Right kidney (tissue), 1 donor: ENCODE measurements at regions not wholly inside any gene's neighbourhood (a gene's known extent, or its start where the extent isn't known, plus 50 kb on each side); places are given as distances from the start of the nearest gene placed in this dataset.

Source experiments
- DNase-seq: peaks from one replicate; pipeline ENCODE4 v3.0.0-alpha.2; 2016

DNA sequence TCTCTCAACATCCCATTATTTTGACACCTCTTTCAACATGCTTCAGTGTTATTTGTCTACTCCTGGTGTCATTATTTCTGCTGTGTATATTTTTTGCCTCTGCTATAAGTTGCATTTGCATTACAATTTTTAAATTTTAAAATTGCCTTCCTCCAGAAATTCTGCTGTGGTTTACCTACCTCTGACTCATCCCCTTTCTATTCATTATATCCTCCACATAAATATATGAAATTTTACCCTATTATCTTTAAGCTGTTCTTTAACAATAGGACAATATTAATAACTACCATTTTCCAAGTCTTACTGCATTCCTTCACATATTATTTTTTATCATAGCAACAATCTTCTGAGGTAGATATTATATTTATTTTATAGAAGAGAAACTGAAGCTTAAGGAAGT lies 178.1 kb upstream of the NRIP1 start:
- no peak for DNase-seq

DNA sequence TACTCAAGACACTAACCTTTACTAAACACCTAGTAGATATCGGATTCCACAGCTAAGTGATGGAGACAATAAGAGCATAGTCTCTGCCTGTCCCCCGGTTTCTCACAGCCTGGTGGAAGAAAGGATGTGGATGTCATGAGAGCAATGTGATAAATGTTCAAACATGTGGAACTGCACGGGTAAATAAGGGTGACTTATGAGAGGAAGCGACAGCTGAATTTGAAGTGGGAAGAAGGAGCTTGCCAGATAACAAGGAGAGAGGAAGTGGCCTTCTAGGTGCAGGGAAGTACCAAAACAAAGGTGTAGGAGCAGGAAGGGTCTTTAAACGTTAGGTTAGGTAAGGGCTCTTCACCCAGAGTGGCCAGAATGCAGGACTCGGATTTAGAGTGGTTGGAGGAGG lies 178.6 kb upstream of the NRIP1 start:
- no peak for DNase-seq

DNA sequence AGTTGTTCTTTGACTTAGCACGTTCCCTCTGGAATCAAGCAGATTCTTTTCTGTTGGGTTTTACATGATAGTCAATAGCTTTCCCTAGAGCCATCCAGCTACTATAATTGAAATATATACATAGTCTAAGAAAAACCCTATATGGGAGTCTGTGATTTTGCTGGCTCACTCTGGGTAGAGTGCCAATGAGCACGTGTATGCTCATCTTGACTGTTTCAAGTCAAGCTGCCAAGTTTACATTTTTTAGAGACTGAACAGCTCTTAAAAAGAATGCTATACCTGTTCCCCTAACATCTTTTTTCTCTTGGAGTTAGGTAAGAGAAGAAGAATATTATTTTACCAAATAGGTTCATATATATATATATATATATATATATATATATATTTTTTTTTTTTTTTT lies 182.8 kb upstream of the NRIP1 start:
- no peak for DNase-seq

DNA sequence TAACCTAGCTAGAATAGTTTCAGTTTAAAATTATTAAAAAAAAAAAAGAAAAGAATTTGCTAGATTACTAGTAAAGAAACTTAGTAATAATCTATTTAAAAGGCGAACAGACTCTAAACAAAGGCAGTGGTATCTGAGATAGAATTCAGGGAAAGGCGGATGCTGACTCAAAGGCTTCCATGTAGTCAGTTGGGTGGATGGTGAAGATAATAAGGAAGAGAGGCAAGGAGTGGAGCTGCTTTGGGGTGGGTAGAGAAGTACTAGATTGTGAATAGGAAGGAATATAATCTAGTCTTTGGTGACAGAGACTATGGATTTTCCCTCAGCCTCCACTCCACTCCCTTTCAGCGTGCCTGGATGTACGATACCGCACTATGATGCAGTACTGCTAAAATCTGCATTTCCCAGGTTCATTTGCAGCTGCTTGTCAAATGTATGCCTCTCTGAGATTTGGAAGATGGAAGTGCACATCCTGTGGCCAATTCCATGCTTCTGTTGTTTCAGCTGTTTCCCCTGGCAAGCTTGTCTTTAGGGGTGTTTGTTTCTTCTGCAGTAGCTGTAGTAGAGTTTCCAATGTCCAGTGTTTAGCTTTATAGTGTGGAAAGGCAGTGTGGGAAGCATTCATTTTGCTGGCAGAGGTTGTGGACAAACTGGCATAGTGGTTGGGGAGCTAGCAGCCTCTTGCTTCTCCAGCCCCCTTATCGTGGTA lies 184.6 kb upstream of the NRIP1 start:
- DNase-seq, result no peak

DNA sequence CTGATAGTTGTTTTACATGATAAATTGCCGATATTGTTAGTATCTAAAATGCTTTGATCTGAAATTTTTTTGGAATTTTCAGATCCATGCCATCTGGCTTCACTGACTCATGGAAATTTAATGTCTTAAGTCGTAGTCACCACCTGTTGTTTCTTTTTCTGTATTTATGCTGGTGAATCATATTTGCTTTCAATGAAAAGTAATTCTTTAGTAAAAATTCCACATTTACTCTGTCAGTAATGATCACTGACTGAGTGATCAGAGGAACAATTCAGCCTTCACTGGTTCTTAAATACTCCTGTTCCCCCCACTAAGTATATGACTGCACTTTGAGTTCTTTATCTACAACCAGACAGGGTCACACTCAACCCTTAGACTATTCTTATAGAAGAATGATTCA lies 185.6 kb upstream of the NRIP1 start:
- DNase-seq, result no peak

DNA sequence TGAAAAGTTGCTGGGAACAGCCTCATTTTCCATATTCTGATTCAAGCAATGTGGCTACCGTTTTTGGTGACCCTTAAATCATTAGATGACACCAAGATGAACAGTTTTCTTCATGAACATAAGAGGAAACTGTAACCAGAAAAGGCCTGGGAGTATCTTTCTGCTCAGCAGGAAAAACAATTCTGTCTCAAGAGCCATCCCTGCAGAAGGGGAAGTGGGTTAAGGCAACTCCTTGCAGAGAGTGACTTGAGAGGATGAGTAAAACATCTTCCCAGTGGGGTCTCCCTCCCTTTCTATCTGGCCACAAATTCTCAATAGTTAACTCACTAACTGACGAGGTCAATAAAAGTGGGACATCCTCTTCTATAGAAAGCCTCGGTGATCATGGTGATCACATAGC lies 187.6 kb upstream of the NRIP1 start:
- DNase-seq, result no peak

DNA sequence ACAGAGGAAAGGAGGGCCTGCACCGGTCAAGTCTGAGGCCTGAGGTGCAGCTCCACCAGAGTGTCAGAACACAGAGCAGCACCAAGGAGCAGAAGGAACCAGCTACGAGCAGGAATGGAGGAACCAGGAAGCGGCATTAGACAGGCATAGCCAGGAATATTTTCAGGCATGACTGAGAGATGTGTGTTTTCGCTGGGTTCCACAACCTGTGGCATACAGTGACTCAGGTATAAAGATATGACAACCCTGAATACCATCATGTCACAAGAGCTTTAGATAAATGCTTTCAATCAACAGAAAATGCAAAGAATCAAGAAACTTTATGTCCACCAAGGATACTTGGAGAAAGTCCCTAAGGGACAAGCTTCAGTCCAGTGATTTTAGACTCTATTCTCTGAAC lies 189.3 kb upstream of the NRIP1 start:
- no peak for DNase-seq

DNA sequence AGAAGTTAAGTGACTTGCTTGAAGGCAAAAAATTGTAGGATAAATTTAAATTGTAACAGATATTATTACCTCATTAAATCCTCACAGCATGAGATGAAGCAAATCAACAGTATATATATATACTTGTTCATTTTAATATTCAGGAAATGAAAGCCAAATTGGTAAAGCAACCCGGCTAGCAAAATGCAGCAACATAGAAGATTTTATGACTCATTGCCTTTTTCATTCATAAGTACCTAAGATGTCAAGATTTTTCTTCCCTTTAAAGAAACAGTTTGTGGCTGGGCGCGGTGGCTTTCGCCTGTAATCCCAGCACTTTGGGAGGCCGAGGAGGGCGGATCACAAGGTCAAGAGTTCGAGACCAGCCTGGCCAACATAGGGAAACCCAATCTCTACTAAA lies 190.5 kb upstream of the NRIP1 start:
- no peak for DNase-seq

DNA sequence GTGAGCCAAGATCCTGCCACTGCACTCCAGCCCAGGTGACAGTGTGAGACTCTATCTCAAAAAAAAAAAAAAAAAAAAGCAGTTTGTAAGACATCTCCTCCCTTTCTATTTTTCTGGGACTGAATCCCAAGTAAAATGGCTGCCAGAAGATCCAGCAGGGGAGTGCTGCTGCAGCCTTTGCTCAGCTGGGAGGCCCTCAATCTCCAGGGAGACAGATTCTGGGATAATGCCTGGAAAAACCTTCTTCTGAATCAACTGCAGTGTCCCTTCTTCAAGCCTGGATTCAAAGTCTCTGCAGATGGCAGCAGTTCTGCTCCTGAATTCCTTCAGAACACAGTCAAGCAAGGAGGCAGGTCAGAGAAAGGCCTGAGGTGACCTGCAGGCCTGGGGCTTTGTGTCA lies 191.0 kb upstream of the NRIP1 start:
- no peak for DNase-seq

DNA sequence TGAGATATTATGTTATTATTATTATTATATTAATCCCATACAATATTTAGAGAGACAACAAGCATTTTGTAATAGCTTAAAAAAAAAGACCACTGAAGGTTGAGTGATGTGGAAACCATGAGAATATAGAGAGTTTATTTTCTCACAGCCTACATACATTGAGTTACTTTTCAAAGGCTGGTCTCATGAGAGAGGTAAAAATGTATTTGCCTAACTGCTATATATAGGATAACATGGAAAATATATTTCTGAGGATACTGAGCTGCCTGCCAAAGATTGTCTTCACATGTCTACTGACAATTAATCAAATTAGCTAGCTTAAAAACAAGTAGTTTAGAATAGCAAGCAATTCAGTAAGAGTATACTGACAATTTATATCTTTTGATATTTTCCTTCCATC lies 192.2 kb upstream of the NRIP1 start:
- DNase-seq, result no peak

DNA sequence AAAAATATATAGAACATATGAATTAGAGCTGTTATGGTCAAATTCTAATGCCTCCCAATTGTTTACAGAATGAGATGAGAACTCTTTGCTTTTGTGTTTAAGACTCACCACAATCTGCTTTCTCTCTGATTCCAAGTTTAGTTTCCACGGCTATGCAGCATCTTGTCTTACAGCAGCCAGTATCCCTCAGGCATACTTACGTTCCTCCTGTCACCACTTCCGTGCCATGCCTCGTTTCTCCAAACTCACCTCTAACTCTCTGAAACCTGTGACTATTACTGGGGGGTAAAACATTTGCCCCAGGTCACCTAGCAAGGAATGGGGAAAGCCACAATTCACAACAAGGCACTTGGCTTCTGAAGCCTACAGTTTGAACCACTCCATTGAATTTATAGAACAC lies 192.8 kb upstream of the NRIP1 start:
- DNase-seq, result no peak

DNA sequence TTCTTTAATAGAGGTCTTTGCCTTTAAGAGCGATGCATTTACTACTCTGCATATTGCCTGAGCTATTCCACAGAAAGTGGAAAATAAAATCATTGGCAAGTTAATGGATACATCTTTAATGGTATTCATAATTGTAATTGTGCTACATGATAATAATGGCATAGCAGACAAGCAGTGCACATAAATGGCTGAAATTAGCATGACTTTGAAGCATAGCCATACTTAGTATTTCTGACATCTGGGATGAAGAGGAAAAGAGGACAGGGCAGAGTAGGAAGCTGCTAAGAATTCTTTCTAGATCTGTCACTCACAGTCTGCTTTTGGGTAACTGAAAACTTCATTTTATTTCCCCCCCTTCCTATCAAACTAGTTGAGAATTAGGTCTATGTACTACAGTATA lies 195.0 kb upstream of the NRIP1 start:
- DNase-seq, result no peak

DNA sequence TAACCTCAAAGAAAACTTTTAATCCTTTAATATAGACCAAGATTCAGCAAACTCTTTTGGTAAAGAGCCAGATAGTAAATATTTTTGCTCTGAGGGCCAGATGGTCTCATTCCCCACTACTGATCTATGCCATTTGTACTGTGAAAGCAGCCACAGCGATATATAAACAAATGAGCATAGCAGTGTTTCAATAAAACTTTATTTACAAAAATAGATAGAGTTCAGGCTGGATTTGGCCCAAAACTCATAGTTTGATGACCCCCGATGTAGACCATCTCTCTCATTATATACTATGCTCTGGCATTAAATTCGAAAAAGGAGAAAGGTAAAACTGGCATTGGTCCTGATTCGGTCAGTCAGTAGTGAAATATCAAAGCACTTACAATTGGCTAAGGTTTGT lies 195.8 kb upstream of the NRIP1 start:
- DNase-seq, result no peak

DNA sequence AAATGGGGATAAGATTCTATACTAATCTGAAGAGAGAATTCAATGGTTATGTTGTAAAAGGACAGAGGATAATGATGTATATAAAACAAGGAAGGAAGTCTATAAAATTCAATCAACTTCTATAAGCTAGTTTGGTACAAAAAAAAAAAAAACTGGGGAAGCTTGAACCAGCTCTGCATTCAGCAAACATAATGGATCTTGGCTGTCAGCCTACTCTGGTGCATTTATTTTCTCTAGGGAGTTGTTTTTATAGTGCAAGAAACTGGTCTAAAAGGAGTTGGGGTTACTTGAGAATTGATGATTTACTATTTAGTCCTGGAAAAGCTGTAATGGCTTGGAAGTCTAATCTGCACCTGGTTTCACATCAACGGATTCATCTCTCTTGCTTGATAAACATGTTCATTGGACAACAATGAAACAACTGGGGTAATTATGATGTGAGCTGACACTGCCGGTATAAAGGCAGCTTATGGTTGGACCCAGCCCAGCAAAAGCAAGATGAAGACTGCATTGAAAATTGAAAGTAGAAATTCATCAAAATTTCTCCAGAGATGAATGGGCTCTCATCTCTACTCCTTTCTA lies 199.4 kb upstream of the NRIP1 start:
- DNase-seq, result no peak

DNA sequence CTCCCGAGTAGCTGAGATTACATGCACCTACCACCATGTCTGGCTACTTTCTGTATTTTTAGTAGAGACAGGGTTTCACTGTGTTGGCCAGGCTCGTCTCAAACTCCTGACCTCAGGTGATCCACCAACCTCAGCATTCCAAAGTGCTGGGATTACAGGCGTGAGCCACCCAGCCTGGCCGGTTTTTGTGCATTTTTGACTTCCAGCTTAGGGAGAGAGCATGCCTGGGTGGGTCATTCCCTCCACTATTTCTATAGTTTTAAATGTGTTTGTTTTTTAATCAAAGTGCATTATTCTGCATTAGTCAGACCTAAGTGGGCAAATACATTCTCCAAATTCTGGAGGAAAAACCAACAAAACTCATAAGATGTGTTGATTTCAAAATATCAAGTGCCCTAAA lies 207.4 kb upstream of the NRIP1 start:
- DNase-seq, result no peak

DNA sequence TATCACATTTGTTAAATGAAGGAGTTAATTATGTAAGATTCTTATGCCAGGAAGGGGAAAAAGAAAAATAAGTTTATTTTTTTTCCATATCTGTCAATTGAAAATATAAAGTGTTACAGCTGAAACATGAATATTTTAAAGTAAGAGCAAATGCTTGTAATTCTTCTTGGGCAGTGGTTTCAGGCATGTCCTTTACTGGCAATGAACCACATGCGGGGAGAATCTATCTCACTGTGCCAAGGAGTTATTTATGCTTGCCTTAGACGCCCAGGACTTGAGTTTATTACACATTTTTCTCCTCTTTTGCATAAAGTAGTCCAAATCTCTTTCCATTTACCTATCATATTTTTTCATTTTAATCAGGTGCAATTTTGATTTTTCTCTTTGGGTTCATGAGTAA lies 207.8 kb upstream of the NRIP1 start:
- DNase-seq, result no peak

DNA sequence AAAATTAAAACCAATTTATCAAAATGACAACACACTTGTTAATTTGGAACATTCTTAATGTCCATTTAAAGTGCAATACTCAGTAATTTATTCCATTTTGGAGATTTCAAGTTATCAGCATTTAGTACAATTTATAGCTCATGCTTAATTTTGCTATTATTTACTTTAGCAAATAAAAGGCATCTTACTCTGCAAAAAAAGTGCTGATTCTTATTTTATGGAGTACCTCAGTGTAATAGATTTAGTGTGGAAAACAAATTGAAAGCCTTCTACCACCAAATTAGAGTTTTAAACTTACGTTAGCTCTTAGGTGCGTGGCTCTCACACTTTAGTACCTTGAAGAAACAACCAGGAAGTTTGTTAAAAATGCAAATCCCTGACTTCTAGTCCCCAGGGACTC lies 208.4 kb upstream of the NRIP1 start:
- DNase-seq, result no peak

DNA sequence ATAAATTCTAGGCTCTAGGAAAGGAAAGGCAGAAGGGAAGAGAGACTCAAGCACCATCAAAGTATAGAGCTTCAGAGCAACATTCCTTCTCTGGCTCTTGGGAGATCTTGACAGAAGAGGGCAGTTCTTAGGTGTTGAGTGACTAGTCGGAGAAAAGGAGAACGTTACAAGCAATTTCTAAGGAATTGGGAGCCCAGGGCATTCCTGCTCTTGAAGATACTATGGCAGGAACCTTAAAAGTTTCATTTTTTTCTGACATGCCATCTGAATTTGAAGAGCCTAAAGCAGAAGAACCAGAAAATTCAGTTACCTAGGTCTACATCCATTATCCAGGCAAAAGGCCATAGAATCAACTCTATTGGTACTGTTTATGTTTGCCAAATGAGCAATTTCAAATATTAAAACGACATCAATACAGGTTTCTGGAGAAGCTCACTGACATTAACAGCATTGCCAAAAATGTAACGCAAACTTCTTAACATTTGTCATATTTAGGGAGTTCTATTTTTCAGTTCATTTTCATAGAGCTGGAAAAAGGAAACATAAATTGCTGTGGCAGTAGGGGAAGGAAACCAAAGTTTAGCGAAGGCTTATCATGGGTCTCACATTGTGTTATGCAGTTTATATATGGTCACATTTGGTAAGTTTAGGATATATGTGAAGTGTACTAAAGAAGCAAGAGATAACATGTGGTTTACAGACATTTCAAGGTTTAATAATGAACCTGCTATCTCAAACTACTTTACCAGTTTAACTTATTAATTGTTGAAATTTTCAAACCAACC lies 210.1 kb upstream of the NRIP1 start:
- DNase-seq, result no peak

DNA sequence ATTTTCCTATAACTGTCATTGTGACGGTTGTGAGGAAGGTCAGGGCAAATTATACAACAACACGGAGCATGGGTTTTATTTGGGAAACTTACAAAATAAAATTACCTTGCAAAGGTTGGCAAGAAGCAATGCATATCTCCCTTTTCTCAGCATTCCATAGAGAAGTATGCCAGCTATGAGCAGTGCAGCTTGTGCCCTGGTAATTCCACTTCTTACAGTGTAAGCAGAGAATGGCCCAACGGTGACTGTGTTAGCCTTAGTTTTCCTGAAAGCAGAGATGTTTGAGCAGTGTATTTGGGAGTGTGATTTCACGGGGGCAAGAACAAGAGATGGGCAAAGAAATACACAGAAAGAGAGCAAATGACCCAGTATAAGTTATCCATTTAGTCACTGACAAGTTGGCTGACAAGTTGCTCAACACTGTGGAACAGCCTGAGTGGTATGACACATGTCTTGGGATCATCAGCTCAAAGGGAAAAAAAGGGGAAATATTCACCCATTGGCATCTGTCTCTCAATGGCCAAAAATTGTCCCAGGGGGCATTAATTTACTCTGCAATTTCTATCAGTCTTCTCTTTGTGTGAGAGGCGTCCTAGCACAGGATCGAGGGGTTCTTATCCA lies 210.9 kb upstream of the NRIP1 start:
- DNase-seq, result no peak

DNA sequence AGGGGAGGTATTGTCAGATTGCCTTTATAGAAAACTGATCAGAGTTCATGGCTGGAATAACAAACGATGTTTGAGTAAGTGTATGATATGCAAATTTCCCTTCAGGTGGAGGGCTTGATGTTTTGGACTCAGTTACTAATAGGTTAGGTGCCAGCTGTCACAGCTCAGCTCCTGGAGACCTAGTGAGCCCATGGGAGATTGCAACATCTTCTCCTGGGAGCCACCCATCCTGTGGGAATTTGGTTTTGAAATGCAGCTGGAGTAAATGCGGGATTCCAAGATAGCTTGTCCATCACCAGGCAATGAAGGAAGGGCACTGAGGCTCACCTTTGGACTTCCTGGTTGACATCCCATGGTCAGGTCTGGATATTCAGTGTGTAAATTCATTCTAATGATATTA lies 211.4 kb upstream of the NRIP1 start:
- no peak for DNase-seq

DNA sequence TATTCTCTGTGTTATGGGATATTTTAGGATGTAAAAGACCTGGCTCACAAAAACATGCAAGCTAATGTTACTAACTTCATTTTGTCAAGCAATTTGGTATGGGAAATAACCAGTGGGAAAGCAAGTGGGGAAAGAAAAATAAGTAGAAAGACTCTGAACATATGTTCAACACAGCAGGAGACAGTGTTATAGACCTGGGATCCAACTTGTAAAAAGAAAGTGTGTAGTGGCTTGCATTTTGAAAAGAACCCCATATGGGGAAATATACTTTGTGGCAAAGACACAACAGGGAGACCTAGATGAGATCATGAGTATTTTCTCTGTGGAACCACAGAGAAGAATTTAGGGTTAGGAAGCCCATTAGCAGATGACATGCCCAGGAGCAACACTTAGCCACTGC lies 212.7 kb upstream of the NRIP1 start:
- DNase-seq, result no peak

DNA sequence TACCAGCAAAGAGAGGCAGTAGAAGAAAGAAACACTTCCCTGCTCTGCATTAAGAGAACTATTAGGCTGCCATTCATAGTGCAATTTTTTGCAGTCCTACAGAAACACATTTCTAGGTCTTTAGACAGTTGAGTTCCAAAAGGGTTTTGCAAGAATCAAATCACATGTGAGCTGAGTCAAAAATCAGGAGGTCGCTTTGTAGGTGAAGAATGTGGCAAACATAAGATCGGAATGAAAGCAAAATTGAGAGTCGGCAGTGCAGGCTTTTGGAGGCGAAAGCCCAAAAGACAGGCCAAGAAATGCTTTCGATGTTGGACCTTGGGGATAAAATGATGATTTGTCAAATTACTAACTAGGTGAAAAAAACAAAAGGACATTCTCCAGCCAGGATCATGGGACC lies 213.5 kb upstream of the NRIP1 start:
- DNase-seq, result no peak

DNA sequence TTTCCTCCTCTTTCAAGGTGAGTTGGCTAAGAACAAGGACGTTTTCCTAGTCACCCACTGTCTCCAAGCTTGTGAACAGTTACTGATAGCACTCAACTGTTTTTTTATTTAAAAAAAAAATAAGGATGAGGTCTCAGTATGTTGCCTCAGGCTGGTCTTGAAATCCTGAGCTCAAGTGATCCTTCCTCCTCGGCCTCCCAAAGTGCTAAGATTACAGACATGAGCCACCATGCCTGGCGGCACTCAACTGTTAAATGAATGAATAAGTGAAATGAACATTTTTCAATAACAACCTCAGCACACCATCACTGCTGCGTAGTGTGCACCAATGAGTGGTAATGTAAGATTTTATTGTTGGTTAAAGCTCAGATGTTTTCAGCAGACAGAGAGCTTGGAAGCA lies 214.1 kb upstream of the NRIP1 start:
- DNase-seq, result no peak

DNA sequence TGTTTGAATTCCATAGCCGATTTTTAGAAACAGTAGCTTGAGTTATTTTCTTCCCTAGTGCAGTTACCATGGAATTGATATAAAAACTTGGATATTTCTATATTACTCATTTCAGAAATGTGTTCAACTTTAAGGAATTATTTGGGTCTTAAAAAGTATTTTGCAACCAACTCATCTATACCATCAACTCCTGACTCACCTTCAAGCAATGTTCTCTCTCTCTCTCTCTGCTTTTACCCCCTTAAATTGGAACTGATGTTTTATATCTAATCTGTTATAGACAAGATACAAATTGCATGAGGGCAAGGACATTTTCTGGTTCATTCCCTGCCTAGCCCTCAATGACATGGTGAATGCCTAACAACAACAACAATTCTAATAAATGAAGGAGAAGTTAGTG lies 214.7 kb upstream of the NRIP1 start:
- DNase-seq, result no peak
